ENCODE measurements at regions not wholly inside any gene's neighbourhood (a gene's known extent, or its start where the extent isn't known, plus 50 kb on each side); places are given as distances from the start of the nearest gene placed in this dataset.

DNA sequence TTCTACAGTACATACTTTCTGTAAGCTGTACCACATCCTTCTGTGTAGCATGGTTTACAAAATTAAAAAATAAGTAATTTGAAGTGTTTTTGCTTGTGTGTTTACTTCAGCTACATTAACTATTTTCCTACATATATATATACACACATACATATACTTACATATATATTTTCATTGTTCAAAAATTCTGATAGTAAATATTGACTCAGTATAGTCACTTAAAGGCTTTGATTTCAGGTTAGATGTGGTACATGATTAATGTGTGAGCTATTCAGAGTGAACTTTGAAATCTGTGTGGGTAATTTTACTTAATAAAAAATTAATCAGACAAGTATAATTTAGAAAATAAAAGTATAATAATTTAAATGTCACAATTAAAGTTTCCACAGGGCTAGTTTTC lies 306.7 kb upstream of the CDH18 start:
- no peak for DNase-seq (ENCODE audit: low read depth)
- H3K4me3 ChIP-seq (ENCODE audit: low read depth, low read length): no peak overlapping the region

DNA sequence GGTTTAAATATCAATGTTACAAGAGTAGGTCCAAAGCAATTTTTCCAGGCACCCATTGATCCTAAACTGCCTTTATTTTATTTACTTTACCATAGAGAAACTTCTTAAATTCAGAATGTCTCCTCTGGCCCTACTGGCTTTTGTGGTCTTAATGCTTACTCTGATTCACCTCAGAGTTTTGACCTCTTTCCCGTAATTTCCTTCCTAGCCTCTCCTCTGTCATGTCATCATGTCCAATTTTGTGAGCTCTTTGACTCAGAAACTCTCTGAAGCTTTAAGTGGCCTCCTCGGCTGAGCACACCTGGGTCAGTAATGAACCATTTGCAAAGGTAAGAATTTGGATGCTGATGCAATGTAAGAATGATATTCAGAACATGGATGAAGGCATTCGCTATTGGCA lies 303.8 kb upstream of the CDH18 start:
- TF ChIP-seq, protein P1, sequence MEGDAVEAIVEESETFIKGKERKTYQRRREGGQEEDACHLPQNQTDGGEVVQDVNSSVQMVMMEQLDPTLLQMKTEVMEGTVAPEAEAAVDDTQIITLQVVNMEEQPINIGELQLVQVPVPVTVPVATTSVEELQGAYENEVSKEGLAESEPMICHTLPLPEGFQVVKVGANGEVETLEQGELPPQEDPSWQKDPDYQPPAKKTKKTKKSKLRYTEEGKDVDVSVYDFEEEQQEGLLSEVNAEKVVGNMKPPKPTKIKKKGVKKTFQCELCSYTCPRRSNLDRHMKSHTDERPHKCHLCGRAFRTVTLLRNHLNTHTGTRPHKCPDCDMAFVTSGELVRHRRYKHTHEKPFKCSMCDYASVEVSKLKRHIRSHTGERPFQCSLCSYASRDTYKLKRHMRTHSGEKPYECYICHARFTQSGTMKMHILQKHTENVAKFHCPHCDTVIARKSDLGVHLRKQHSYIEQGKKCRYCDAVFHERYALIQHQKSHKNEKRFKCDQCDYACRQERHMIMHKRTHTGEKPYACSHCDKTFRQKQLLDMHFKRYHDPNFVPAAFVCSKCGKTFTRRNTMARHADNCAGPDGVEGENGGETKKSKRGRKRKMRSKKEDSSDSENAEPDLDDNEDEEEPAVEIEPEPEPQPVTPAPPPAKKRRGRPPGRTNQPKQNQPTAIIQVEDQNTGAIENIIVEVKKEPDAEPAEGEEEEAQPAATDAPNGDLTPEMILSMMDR (IDR thresholded peaks at IDR 0.05; ENCODE audit: insufficient read depth, low read length, poor library complexity, severe bottlenecking): no peak
- Histone ChIP-seq H3K36me3 (ENCODE audit: control insufficient read depth, insufficient read depth, low read length) (no peaks in the 10 kb centered on the region), H3K4me3 (ENCODE audit: low read depth, low read length) (no peak overlapping the region), H3K27me3 (ENCODE audit: control insufficient read depth, insufficient read depth, low read length) (no peaks in the 10 kb centered on the region)
- no peak for DNase-seq (ENCODE audit: low read depth)

More for the DNA sequence above, 306.7 kb upstream of the CDH18 start:
- Histone ChIP-seq H3K36me3 (ENCODE audit: control insufficient read depth, insufficient read depth, low read length) (no peaks in the 10 kb centered on the region), H3K27me3 (ENCODE audit: control insufficient read depth, insufficient read depth, low read length) (no peaks in the 10 kb centered on the region)
- TF ChIP-seq, protein P1 (IDR thresholded peaks at IDR 0.05; ENCODE audit: insufficient read depth, low read length, poor library complexity, severe bottlenecking): no peak

DNA sequence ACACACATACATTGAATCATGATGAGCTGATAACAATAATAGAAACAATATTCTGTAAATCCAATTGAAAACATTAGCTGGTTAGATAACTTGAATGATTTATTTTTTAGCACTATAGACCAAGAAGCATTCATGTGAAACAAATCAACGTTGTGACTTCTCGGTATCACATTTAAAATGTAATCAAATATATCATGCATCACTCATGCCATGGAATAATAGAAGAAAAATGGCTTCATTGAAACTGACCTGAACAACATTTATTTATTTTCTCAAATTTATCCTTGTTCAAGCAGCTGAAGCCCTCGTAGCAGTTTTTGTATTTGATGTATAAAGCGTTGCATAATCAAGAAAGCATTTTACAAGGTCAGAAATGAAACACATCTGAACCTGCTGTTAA lies 299.6 kb upstream of the CDH18 start:
- DNase-seq (ENCODE audit: low read depth): no peak
- TF ChIP-seq, protein P1 (IDR thresholded peaks at IDR 0.05; ENCODE audit: insufficient read depth, low read length, poor library complexity, severe bottlenecking): no peak
- no peak overlapping the region for H3K4me3 ChIP-seq (ENCODE audit: low read depth, low read length)
- no peaks in the 10 kb centered on the region for H3K36me3 ChIP-seq (ENCODE audit: control insufficient read depth, insufficient read depth, low read length)
- H3K27me3 ChIP-seq (ENCODE audit: control insufficient read depth, insufficient read depth, low read length): no peaks in the 10 kb centered on the region

DNA sequence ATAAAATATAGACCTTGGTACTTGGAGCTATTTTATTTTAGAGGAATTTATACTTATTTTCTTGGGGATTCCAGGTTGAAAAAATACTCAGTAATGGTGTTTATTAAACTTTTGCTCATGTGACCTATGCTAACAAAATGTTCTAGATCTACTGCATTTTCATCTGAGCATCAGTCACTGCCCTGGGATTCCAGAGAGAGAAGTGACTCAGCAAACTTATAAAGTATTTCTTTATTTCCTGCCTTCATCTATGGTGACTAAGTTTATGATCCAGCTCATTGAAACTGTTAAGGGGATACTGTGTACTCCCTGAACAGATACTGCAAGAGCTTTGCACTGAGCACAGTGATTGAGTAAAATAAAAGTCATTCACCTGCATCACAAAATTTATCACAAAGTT lies 298.5 kb upstream of the CDH18 start:
- Histone ChIP-seq H3K36me3 (ENCODE audit: control insufficient read depth, insufficient read depth, low read length) (no peaks in the 10 kb centered on the region), H3K27me3 (ENCODE audit: control insufficient read depth, insufficient read depth, low read length) (no peaks in the 10 kb centered on the region), H3K4me3 (ENCODE audit: low read depth, low read length) (no peak overlapping the region)
- peak; percentile 19 for DNase-seq (ENCODE audit: low read depth)
- TF ChIP-seq, protein P1 (IDR thresholded peaks at IDR 0.05; ENCODE audit: insufficient read depth, low read length, poor library complexity, severe bottlenecking): no peak

DNA sequence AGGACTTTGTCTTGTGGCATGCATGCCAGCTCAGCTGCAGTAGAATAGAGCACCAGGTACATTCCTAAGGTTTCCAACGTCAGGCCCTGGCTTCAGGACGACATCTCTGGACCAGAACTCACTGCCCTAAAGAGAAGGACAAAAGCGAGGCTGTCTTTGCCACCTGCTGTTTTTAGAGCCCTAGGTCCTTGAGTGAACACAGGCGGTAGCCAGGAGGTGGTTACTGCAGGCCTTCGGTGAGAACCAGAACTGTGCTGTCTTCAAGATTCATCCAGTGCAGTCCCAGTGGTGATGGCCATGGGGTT lies 288.9 kb upstream of the CDH18 start:
- Histone ChIP-seq H3K27me3 (ENCODE audit: control insufficient read depth, insufficient read depth, low read length) (no peaks in the 10 kb centered on the region), H3K4me3 (ENCODE audit: low read depth, low read length) (no peak overlapping the region), H3K36me3 (ENCODE audit: control insufficient read depth, insufficient read depth, low read length) (no peaks in the 10 kb centered on the region)
- TF ChIP-seq, protein P1 (IDR thresholded peaks at IDR 0.05; ENCODE audit: insufficient read depth, low read length, poor library complexity, severe bottlenecking): no peak
- no peak for DNase-seq (ENCODE audit: low read depth)

DNA sequence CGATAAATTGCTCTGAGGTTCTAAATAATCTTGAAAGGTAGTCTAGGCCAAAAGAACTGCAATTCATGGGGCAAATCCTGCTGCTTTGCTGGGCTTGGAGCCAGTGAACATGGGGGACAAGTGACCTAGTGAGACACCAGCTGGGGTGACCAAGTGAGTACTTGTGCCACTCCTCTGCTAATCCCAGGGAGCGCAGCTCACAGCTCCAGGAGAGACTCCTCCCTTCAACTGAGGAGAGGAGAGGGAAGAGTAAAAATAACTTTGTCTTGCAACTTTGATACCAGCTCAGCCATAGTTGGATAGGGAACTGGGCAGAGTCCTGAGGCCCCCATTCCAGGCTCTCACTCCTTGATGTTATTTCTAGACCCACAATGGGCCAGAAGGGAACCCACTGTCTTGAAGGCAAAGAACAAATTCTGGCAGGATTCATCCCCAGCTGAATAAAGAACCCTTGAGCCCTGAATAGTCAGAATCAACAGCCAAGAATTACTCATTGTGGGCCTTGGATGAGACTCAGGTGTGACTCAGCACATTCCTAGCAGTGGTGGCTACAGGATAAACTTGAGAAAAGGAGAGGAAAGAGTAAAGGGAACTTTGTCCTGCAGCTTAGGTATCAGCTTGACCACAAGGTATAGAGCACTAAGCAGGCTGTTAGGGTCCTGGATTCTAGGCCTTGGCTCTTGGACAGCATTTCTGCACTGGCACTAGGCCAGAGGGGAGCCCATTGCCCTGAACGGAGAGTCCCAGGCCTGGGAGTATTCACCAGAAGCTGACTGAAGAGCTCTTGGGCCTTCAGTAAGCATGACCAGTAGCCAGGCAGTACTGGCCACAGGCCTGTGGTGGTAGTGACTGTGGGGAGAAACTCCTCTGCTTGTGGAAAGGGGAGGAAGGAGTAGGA lies 288.3 kb upstream of the CDH18 start:
- TF ChIP-seq, protein P1 (IDR thresholded peaks at IDR 0.05; ENCODE audit: insufficient read depth, low read length, poor library complexity, severe bottlenecking): no peak
- no peaks in the 10 kb centered on the region for H3K36me3 ChIP-seq (ENCODE audit: control insufficient read depth, insufficient read depth, low read length)
- no peak overlapping the region for H3K4me3 ChIP-seq (ENCODE audit: low read depth, low read length)
- H3K27me3 ChIP-seq (ENCODE audit: control insufficient read depth, insufficient read depth, low read length): no peaks in the 10 kb centered on the region
- peak; percentile 66 for DNase-seq (ENCODE audit: low read depth)

All from kidney epithelial cell (primary cell).